Peyer's patch (tissue), 4 donors: ENCODE measurements at regions not wholly inside any gene's neighbourhood (a gene's known extent, or its start where the extent isn't known, plus 50 kb on each side); places are given as distances from the start of the nearest gene placed in this dataset.

Experiments used
- POLR2A ChIP-seq, 2 donors: fragments of 450-650 bp; IDR thresholded peaks; one replicate each; pipeline ENCODE4 v1.5.1; 2017; ENCODE audit warnings: antibody characterized with exemption in 2 of 2, mild to moderate bottlenecking in 2 of 2, moderate library complexity in 2 of 2
- TF ChIP-seq, protein P1 (sequence below), 6 experiments: fragments of 450-650 bp in 4 of 6; fragments of 200-600 bp in 2 of 6; sonication (generic) in 1 of 6; IDR thresholded peaks; one replicate each; pipeline ENCODE4 v1.5.1; 2017 to 2019; ENCODE audit warnings: antibody characterized with exemption in 6 of 6, mild to moderate bottlenecking in 3 of 6, moderate library complexity in 1 of 6

DNA sequence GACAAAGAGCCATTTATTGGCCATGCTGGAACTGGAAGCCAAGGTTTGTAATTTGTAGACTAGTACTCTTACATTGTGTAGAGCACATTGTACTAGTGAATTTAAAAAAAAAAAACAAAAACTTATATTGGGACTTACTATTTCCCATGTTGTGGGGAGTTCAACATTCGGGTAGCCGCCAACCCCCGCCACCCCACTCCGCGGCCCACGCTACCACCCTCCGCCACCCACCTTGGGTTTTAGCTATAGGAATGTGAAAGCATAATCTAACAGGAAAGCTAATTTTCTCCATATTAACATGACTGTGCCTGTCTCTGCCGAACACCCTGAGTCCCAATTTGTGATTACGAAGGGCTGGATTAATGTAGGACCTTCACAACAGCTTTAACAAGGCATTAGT lies 275.8 kb downstream of the FIGN start:
- TF ChIP-seq, protein P1, sequence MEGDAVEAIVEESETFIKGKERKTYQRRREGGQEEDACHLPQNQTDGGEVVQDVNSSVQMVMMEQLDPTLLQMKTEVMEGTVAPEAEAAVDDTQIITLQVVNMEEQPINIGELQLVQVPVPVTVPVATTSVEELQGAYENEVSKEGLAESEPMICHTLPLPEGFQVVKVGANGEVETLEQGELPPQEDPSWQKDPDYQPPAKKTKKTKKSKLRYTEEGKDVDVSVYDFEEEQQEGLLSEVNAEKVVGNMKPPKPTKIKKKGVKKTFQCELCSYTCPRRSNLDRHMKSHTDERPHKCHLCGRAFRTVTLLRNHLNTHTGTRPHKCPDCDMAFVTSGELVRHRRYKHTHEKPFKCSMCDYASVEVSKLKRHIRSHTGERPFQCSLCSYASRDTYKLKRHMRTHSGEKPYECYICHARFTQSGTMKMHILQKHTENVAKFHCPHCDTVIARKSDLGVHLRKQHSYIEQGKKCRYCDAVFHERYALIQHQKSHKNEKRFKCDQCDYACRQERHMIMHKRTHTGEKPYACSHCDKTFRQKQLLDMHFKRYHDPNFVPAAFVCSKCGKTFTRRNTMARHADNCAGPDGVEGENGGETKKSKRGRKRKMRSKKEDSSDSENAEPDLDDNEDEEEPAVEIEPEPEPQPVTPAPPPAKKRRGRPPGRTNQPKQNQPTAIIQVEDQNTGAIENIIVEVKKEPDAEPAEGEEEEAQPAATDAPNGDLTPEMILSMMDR (IDR thresholded peaks at IDR 0.05): no peak
- TF ChIP-seq POLR2A (IDR thresholded peaks at IDR 0.05): no peak
